Activated CD8-positive, alpha-beta memory T cell treated with anti-CD3 and anti-CD28 coated beads, Interleukin-2, amount 10 ng/mL, durations not matched to agents 7 days and 5 days (primary cell): ENCODE measurements at regions not wholly inside any gene's neighbourhood (a gene's known extent, or its start where the extent isn't known, plus 50 kb on each side); places are given as distances from the start of the nearest gene placed in this dataset.
"Not testable (repeated sequence)": the region's sequence is repeated elsewhere in the genome, so short reads cannot be mapped to it uniquely, and the experiment has no call there.

Source experiments
- ATAC-seq: fragments of 150-1000 bp; cut with Tn5 transposase; one replicate; pipeline ENCODE4 v1.10.0; 2021; ENCODE audit warnings: moderate library complexity
- CTCF ChIA-PET: fragments of 350-600 bp; sonication (Branson Sonifier 250); formaldehyde crosslinking; loops from one replicate; lab custom pipeline; 2021; ENCODE audit warnings: antibody characterized with exemption; lab: Charles Lee
- DNase-seq: peaks from one replicate; pipeline ENCODE4 v3.0.0-alpha.2; 2020
- H3K27ac Mint-ChIP-seq: one replicate; pipeline ENCODE4 v1.8.0; 2021; ENCODE audit warnings: mild to moderate bottlenecking, mixed read lengths
- H3K27me3 Mint-ChIP-seq: one replicate; pipeline ENCODE4 v1.8.0; 2021; ENCODE audit warnings: mixed read lengths
- H3K36me3 Mint-ChIP-seq: one replicate; pipeline ENCODE4 v1.8.0; 2021; ENCODE audit warnings: mild to moderate bottlenecking, mixed read lengths
- H3K4me1 Mint-ChIP-seq: one replicate; pipeline ENCODE4 v1.8.0; 2021; ENCODE audit warnings: mixed read lengths
- H3K4me3 Mint-ChIP-seq: one replicate; pipeline ENCODE4 v1.8.0; 2021; ENCODE audit warnings: mild to moderate bottlenecking, moderate library complexity, mixed read lengths
- H3K9me3 Mint-ChIP-seq: one replicate; pipeline ENCODE4 v1.8.0; 2022; ENCODE audit warnings: low read depth, mixed read lengths

GRCh38 chr7:85306115-85306514 is 119.3 kb upstream of the SEMA3D start:
- Mint-ChIP-seq H3K4me3 (no peak overlapping the region), H3K27ac (no peak overlapping the region), H3K9me3 (peaks cover 2% of the 10 kb centered on the region), H3K36me3 (no peaks in the 10 kb centered on the region), H3K4me1 (no peaks in the 10 kb centered on the region), H3K27me3 (no peaks in the 10 kb centered on the region)
- CTCF ChIA-PET: no interaction called here
- DNase-seq (no peak), ATAC-seq (no peak)

- no peaks in the 10 kb centered on the region for H3K36me3 Mint-ChIP-seq
- H3K4me1 Mint-ChIP-seq: no peaks in the 10 kb centered on the region
- H3K9me3 Mint-ChIP-seq: no peaks in the 10 kb centered on the region
- DNase-seq: no peak
- ATAC-seq: no peak
- no peaks in the 10 kb centered on the region for H3K27me3 Mint-ChIP-seq
- no peak overlapping the region for H3K4me3 Mint-ChIP-seq
- CTCF ChIA-PET: no interaction called here
- H3K27ac Mint-ChIP-seq: no peak overlapping the region
These were observed 107.3 kb upstream of the SEMA3D start for GRCh38 chr7:85294176-85294575.

DNA sequence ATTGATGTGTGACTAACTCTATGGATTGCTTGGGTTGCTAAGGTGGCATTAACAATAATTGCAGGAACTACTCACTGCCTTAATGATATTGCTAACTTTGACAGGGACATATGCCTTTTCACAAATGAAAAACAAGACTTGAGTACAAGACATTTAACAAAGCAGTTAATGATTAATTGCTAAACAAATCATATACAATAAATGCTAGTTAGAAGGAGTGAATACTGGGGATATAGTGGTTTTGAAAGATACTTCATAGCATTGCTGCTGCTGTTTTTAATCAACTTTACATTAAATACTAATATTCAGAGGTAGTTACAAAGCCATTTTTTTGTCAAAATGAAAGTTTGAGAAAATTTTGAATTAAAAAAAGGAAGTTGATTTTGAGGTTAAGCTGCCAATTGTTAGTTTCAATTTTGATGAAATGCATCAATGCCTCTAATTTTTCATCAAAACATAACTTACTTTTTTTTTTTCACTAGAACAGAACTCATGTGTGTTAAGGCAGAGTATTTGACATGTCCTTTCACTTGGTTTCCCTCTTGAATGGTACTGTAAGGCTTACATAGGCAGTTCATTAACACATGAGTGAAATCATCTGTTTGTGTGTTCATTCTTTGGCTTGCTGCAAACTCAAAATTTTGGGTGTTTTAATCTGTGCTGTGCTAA is 106.2 kb upstream of the SEMA3D start:
- CTCF ChIA-PET: no interaction called here
- H3K9me3 Mint-ChIP-seq: peaks cover 5% of the 10 kb centered on the region
- H3K27me3 Mint-ChIP-seq: no peaks in the 10 kb centered on the region
- H3K4me1 Mint-ChIP-seq: no peaks in the 10 kb centered on the region
- H3K36me3 Mint-ChIP-seq: no peaks in the 10 kb centered on the region
- ATAC-seq (no peak), DNase-seq (no peak)
- H3K4me3 Mint-ChIP-seq: no peak overlapping the region
- H3K27ac Mint-ChIP-seq: no peak overlapping the region

GRCh38 chr7:85290269-85290668 is 103.4 kb upstream of the SEMA3D start:
- no peak for DNase-seq
- Mint-ChIP-seq H3K27ac (no peak overlapping the region), H3K27me3 (no peaks in the 10 kb centered on the region), H3K4me1 (no peaks in the 10 kb centered on the region), H3K9me3 (peaks cover 7% of the 10 kb centered on the region), H3K36me3 (no peaks in the 10 kb centered on the region), H3K4me3 (no peak overlapping the region)
- no peak for ATAC-seq
- CTCF ChIA-PET: no interaction called here

- no peaks in the 10 kb centered on the region for H3K27me3 Mint-ChIP-seq
- H3K4me1 Mint-ChIP-seq: no peaks in the 10 kb centered on the region
- H3K4me3 Mint-ChIP-seq: no peak overlapping the region
- CTCF ChIA-PET: no interaction called here
- ATAC-seq (no peak), DNase-seq (no peak)
- no peaks in the 10 kb centered on the region for H3K36me3 Mint-ChIP-seq
- H3K27ac Mint-ChIP-seq: no peak overlapping the region
- H3K9me3 Mint-ChIP-seq: peaks cover 7% of the 10 kb centered on the region
These were observed 102.4 kb upstream of the SEMA3D start for GRCh38 chr7:85289279-85289678.

DNA sequence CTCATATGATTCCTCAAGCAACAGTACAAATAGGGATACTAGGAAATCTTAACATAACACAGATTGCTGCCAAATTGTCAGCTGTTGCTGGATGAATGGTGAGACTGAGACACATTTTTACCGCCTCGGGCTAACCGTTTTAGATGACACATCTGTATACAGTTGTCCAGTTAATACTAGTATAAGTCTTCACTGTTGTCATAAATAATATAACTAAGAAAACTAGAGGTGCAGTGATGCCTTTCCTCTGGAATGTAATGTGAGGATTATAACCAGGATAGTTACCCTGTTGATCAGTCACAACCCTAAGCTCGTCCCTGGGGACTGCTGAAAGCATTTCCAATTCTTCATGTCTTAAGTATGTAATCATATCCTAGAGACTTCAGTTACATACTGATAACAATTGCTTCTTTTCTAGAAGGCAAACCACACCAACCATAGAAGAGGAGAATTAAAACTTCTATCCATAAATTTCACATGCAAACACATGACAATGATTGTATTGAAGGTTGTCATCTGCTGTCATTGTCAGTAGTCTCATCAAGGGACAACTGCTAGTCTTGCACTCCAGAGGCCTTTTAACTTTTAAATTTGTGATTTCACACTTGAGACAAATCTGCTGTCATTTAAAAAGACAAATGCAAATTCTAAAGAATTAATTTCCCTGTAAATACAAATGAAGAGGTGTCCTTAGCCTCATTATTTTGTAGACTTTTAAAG is 100.4 kb upstream of the SEMA3D start:
- ATAC-seq (no peak), DNase-seq (no peak)
- H3K27me3 Mint-ChIP-seq: no peaks in the 10 kb centered on the region
- no peak overlapping the region for H3K4me3 Mint-ChIP-seq
- H3K36me3 Mint-ChIP-seq: no peaks in the 10 kb centered on the region
- peaks cover 7% of the 10 kb centered on the region for H3K9me3 Mint-ChIP-seq
- no peak overlapping the region for H3K27ac Mint-ChIP-seq
- no peaks in the 10 kb centered on the region for H3K4me1 Mint-ChIP-seq
- CTCF ChIA-PET: no interaction called here

- CTCF ChIA-PET: no interaction called here
- no peak overlapping the region for H3K4me3 Mint-ChIP-seq
- H3K36me3 Mint-ChIP-seq: no peaks in the 10 kb centered on the region
- H3K4me1 Mint-ChIP-seq: no peaks in the 10 kb centered on the region
- no peak overlapping the region for H3K27ac Mint-ChIP-seq
- no peaks in the 10 kb centered on the region for H3K27me3 Mint-ChIP-seq
- no peak for ATAC-seq
- DNase-seq: no peak
- H3K9me3 Mint-ChIP-seq: peaks cover 7% of the 10 kb centered on the region
These were observed 99.6 kb upstream of the SEMA3D start for GRCh38 chr7:85286446-85286845.

- ATAC-seq: no peak
- H3K27ac Mint-ChIP-seq: no peak overlapping the region
- CTCF ChIA-PET: no interaction called here
- DNase-seq: no peak
- H3K4me3 Mint-ChIP-seq: no peak overlapping the region
- H3K4me1 Mint-ChIP-seq: no peaks in the 10 kb centered on the region
- no peaks in the 10 kb centered on the region for H3K36me3 Mint-ChIP-seq
- peaks cover 7% of the 10 kb centered on the region for H3K9me3 Mint-ChIP-seq
- H3K27me3 Mint-ChIP-seq: no peaks in the 10 kb centered on the region
These were observed 98.7 kb upstream of the SEMA3D start for GRCh38 chr7:85285527-85285926.

DNA sequence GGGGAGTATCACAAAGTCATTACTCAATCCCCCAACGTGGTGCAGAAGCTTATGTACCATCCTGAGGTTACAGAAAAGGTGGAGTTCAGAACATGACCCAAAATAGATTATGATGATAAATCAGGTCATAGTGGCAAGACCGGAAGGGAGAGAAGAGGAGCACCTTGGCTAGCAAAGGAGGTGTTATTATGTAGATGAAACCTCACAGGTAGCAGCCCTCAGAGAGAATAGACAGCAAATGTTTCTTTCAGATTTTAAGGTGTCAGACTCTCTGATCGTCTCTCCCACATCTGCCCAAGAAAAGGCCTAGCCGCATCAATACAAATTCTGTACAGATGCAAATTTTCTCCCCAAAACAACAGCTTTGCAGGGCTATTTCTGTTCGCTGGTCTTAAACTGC is 88.3 kb upstream of the SEMA3D start:
- CTCF ChIA-PET: no interaction called here
- DNase-seq (no peak), ATAC-seq (no peak)
- Mint-ChIP-seq H3K27ac (no peak overlapping the region), H3K27me3 (no peaks in the 10 kb centered on the region), H3K36me3 (no peaks in the 10 kb centered on the region), H3K4me1 (no peaks in the 10 kb centered on the region), H3K4me3 (no peak overlapping the region), H3K9me3 (peaks cover 4% of the 10 kb centered on the region)

GRCh38 chr7:85274454-85274853 is 87.6 kb upstream of the SEMA3D start:
- peaks cover 9% of the 10 kb centered on the region for H3K9me3 Mint-ChIP-seq
- ATAC-seq: no peak
- no peak for DNase-seq
- no peaks in the 10 kb centered on the region for H3K27me3 Mint-ChIP-seq
- CTCF ChIA-PET: no interaction called here
- no peaks in the 10 kb centered on the region for H3K4me1 Mint-ChIP-seq
- no peaks in the 10 kb centered on the region for H3K36me3 Mint-ChIP-seq
- H3K4me3 Mint-ChIP-seq: no peak overlapping the region
- H3K27ac Mint-ChIP-seq: no peak overlapping the region

DNA sequence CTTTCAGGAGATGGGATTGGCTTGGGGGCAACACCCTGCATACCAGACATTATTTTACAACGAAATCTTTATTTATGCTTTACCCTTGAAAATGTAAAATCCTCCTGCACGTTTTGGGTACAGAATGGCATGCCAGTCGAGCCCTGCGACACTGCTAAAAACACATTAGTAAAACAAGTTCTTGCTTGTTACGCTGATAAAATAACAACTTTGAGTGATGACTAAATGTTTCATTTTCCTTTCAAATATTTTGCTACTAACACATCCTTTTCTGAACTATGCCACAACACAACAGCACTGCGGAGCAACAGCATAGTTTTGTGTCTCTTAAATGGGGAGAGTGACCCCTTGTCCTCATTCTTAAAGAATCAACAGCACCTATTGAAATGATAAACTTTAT is 76.0 kb upstream of the SEMA3D start:
- Mint-ChIP-seq H3K4me3 (no peak overlapping the region), H3K4me1 (no peaks in the 10 kb centered on the region), H3K36me3 (no peaks in the 10 kb centered on the region), H3K27ac (no peak overlapping the region), H3K9me3 (peaks cover 10% of the 10 kb centered on the region), H3K27me3 (no peaks in the 10 kb centered on the region)
- ATAC-seq: no peak
- CTCF ChIA-PET: no interaction called here
- DNase-seq: no peak

DNA sequence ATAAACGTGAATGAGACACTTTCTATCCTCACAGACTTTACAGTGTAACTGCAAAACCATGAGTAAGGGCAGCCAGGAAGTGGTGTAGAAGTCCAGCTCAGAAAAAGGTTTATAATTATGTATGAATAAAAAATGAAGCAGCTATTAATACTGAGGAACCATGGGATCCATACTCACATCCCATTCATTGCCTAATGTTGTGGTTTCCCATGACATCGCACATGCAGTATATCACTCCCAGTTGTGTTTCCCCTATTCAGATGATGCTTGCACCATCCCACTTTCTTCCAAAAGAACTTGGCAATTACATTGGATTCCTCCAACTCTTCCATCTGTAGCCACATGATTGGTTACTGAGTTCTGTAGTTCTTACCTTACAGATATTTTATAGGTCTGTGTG is 74.5 kb upstream of the SEMA3D start:
- Mint-ChIP-seq H3K27ac (no peak overlapping the region), H3K36me3 (no peaks in the 10 kb centered on the region), H3K27me3 (no peaks in the 10 kb centered on the region), H3K9me3 (peaks cover 10% of the 10 kb centered on the region), H3K4me1 (no peaks in the 10 kb centered on the region), H3K4me3 (no peak overlapping the region)
- ATAC-seq (no peak), DNase-seq (no peak)
- CTCF ChIA-PET: no interaction called here

GRCh38 chr7:85249787-85250186 is 62.9 kb upstream of the SEMA3D start:
- H3K36me3 Mint-ChIP-seq, H3K27ac Mint-ChIP-seq, CTCF ChIA-PET, H3K4me3 Mint-ChIP-seq, H3K4me1 Mint-ChIP-seq, H3K27me3 Mint-ChIP-seq, ATAC-seq, DNase-seq: not testable (repeated sequence)
- H3K9me3 Mint-ChIP-seq: peaks cover 11% of the 10 kb centered on the region

DNA sequence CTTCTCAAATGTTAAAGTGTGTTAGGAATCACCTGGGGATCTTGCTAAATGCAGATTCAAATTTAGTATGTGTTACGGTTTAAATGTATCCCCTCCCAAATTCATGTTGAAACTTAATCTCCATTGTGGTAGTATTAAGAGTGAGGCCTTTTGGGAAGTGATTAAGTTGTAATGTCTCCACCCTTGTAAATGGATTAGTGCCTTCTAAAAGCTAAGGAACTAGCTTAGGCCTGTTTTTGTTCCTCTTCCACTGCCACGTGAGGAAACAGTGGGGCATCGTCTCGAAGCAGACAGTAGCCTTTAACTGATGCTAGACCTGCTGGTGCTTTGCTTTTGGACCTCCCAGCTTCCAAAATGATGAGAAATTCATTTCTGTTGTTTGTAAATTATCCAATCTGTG is 52.3 kb upstream of the SEMA3D start:
- ATAC-seq: no peak
- peaks cover 2% of the 10 kb centered on the region for H3K9me3 Mint-ChIP-seq
- CTCF ChIA-PET: no interaction called here

More for the DNA sequence above, 52.3 kb upstream of the SEMA3D start:
- H3K27me3 Mint-ChIP-seq: no peaks in the 10 kb centered on the region
- H3K4me1 Mint-ChIP-seq: no peaks in the 10 kb centered on the region
- no peak overlapping the region for H3K4me3 Mint-ChIP-seq
- no peak for DNase-seq
- H3K36me3 Mint-ChIP-seq: no peaks in the 10 kb centered on the region
- no peak overlapping the region for H3K27ac Mint-ChIP-seq
